ENCODE measurements at regions not wholly inside any gene's neighbourhood (a gene's known extent, or its start where the extent isn't known, plus 50 kb on each side); places are given as distances from the start of the nearest gene placed in this dataset.

DNA sequence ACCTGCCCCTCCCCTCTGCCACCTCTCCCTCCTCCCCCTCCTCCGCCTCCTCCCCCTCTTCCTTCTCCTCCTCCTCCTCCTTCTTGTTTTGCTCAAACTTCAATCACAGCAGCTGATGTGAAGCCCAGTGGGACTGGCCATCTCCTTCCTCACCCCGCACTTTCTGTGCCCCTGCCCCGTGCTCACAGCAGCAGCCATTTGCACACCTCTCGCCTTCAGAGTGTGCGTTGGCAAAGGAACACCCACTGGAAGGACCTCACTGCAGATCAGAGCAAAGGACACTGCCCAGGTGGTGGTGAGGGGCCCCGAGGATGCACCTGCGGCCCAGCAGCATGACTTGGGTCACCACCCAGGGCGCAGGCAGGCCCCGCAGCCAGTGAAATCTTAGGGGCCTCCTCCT, 98.8 kb downstream of the SOX1 start:
- Histone ChIP-seq H3K4me3 (no peak overlapping the region), H3K27ac (no peak overlapping the region), H3K36me3 (no peaks in the 10 kb centered on the region), H3K27me3 (peaks cover 0 to 61% (median 0%) of the 10 kb centered on the region in 3 donors), H3K9me3 (no peaks in the 10 kb centered on the region), H3K4me1 (no peaks in the 10 kb centered on the region)
- intact Hi-C loops (cut with DNase I; ENCODE audit: low total_unique reads): no loop called here
- TF ChIP-seq POLR2A (IDR thresholded peaks at IDR 0.05): no peak
- TF ChIP-seq POLR2AphosphoS5 (IDR thresholded peaks at IDR 0.05): no peak
- no peak for TF ChIP-seq EP300 (IDR thresholded peaks at IDR 0.05)
- TF ChIP-seq CTCF (IDR thresholded peaks at IDR 0.05): no peak
- 62 to 69% (median 65%) methylated on average over 7 to 9 of the region's 9 CpGs for WGBS, 5 donors
- no peak for DNase-seq

- no peak for TF ChIP-seq POLR2AphosphoS5 (IDR thresholded peaks at IDR 0.05)
- TF ChIP-seq POLR2A (IDR thresholded peaks at IDR 0.05): no peak
- TF ChIP-seq CTCF (IDR thresholded peaks at IDR 0.05): no peak
- no peak for TF ChIP-seq EP300 (IDR thresholded peaks at IDR 0.05)
- Histone ChIP-seq H3K4me3 (no peak overlapping the region), H3K4me1 (no peaks in the 10 kb centered on the region), H3K9me3 (peaks cover 0 to 10% (median 1%) of the 10 kb centered on the region in 4 donors), H3K27me3 (peaks cover 0 to 56% (median 3%) of the 10 kb centered on the region in 3 donors), H3K27ac (no peak overlapping the region), H3K36me3 (no peaks in the 10 kb centered on the region)
- intact Hi-C loops (cut with DNase I; ENCODE audit: low total_unique reads): no loop called here
- no peak for DNase-seq
- WGBS, 5 donors: 71 to 88% (median 86%) methylated on average over 11 of the region's 11 CpGs
These were observed 101.8 kb downstream of the SOX1 start for GRCh38 chr13:112168761-112169160.

- H3K27ac ChIP-seq: no peak overlapping the region
- no peaks in the 10 kb centered on the region for H3K4me1 ChIP-seq
- intact Hi-C loops (cut with DNase I; ENCODE audit: low total_unique reads): no loop called here
- no peaks in the 10 kb centered on the region for H3K36me3 ChIP-seq
- DNase-seq: no peak
- H3K4me3 ChIP-seq: no peak overlapping the region
- peaks cover 0 to 51% (median 3%) of the 10 kb centered on the region in 3 donors for H3K27me3 ChIP-seq
- TF ChIP-seq EP300 (IDR thresholded peaks at IDR 0.05) (no peak), CTCF (IDR thresholded peaks at IDR 0.05) (no peak), POLR2AphosphoS5 (IDR thresholded peaks at IDR 0.05) (no peak), POLR2A (IDR thresholded peaks at IDR 0.05) (no peak)
- 82 to 92% (median 89%) methylated on average over 12 to 17 of the region's 17 CpGs for WGBS, 5 donors
- H3K9me3 ChIP-seq: peaks cover 0 to 18% (median 10%) of the 10 kb centered on the region in 4 donors
These were observed 103.2 kb downstream of the SOX1 start for GRCh38 chr13:112169941-112170822.

GRCh38 chr13:112170823-112171569, 104.0 kb downstream of the SOX1 start:
- Histone ChIP-seq H3K27me3 (peaks cover 0 to 44% (median 3%) of the 10 kb centered on the region in 3 donors), H3K27ac (no peak overlapping the region), H3K4me1 (no peaks in the 10 kb centered on the region), H3K36me3 (no peaks in the 10 kb centered on the region), H3K9me3 (peaks cover 0 to 18% (median 10%) of the 10 kb centered on the region in 4 donors), H3K4me3 (no peak overlapping the region)
- 84 to 92% (median 89%) methylated on average over 12 to 15 of the region's 15 CpGs for WGBS, 5 donors
- TF ChIP-seq EP300 (IDR thresholded peaks at IDR 0.05) (no peak), POLR2A (IDR thresholded peaks at IDR 0.05) (no peak), CTCF (IDR thresholded peaks at IDR 0.05) (no peak), POLR2AphosphoS5 (IDR thresholded peaks at IDR 0.05) (no peak)
- intact Hi-C loops (cut with DNase I; ENCODE audit: low total_unique reads): no loop called here
- DNase-seq: no peak
